HG03175 (cell line): ENCODE measurements at regions not wholly inside any gene's neighbourhood (a gene's known extent, or its start where the extent isn't known, plus 50 kb on each side); places are given as distances from the start of the nearest gene placed in this dataset.

Experiments
- ATAC-seq: cut with Tn5 transposase; IDR thresholded peaks from one replicate; pipeline ENCODE4 v1.9.1; 2021; ENCODE audit warnings: mild to moderate bottlenecking, moderate library complexity; ENCODE audit not compliant: unreplicated experiment

DNA sequence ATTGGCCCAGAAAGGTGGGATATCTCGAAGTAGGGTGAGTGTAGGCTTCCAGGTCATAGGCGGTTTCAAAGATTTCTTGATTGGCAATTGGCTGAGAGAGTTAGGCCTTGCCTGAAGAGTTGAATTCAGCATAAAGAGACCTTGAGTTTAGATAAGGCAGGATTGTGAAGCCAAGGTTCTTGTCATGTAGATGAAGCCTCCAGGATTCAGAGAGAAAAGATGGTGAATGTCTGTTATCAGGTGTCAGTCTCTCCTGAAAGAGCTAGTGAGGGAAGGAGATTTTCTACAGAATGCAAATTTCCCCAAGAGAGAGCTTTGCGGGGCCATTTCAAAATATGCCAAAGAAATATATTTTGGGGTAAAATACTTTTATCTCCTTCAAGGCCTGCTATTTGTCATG, 217.0 kb upstream of the TLE3 start:
- no peak for ATAC-seq

DNA sequence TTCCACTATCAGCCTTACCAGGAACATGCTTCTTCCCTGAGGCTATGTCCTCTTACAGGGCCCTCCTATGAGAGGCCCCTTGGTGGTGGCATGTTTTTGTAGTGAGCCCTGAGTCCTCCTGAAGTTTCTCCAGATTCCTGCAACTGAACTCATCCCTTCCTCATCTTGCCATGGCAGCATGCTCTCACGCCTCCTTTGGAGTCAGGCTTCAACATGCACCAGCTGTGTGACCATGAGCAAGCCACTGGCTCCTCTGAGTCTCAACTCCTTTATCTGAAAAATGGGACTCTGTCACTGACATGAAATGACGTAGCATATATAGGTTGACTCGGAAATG, 216.3 kb upstream of the TLE3 start:
- ATAC-seq, result no peak

DNA sequence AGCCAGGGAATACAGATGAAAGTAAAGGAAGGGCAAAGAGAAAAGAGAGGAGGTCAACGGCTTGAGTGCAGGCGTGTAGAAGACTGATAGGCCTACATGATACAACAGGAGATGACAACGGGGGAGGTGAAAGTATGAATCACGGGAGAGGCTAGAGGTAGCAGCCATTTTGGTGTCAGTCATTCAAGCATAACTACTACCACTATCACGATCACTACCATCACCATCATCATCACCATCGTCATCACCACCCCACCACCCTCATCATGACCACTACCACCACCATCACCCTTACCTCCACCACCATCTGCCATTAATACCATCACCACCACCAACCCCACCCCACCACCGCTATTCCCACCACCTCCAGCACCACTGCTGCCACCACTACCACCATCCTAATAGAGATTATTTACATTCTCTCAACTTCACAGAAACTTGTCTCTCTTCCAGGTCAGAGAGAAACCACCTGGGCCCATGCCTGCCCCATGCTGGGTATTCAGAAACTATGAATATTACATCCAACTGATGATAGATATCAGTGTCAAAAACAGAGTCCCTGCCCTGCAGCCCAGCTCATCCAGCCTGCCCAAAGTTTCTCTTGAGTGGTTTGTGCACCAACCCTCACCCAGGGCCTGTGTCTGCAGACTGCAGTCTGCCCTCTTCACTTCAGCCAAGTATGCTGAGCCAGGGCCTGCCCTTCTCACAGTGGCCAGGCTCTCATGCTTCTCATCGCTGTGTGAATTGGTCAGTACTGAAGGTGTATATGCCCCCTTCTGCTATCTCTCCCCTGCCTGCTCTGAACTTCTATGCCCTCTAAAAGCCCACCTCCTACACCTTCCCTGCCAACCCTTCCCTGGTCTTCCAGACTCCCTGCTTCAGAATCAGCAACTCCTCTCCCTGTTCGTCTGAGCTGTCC, 215.6 kb upstream of the TLE3 start:
- no peak for ATAC-seq

- ATAC-seq, result no peak
Observed at GRCh38 chr15:70311821-70312220, 214.1 kb upstream of the TLE3 start.

GRCh38 chr15:70309716-70310115, 212.0 kb upstream of the TLE3 start:
- ATAC-seq, result no peak

GRCh38 chr15:70308735-70309434, 211.2 kb upstream of the TLE3 start:
- ATAC-seq, result no peak

- peak; percentile 90 for ATAC-seq
Observed at GRCh38 chr15:70308011-70308734, 210.5 kb upstream of the TLE3 start.

- no peak for ATAC-seq
Observed at GRCh38 chr15:70306582-70306981, 208.9 kb upstream of the TLE3 start.

DNA sequence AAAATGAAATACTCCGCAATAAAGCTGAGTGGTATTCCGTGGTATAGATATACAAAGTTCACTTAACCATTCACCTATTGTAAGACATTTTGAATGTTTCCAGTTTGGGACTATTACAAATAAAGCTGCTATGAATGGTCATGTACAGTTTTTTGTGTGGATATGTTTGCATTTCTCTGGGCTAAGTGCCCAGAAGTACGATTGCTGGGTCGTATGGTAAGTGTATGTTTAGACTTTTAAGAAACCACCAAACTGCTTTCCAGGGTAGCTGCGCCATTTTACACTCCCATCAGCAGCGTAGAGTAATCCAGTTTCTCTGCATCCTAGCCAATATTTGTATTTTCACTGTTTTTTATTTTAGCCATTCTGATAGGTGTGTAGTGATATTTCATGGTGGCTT, 208.4 kb upstream of the TLE3 start:
- no peak for ATAC-seq

DNA sequence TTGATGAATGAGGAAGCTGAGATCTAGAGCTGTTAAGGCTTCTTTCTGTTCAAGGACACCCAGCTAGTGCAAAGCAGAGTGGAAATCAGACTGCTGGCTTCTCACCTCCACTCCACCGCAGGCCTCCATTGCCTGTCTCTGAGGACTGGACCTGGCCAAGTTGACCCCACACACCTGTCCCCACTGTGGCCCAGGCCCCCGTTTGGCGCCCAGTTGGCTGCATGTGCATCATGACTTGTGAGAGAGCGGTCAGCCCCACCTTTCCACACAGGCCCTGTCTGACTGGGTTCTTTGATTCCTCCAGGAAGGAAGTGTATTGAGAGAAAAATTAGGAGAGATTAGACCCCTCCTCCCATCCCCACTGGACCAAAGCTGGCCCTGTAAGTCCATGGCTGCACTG, 206.3 kb upstream of the TLE3 start:
- ATAC-seq, result no peak

DNA sequence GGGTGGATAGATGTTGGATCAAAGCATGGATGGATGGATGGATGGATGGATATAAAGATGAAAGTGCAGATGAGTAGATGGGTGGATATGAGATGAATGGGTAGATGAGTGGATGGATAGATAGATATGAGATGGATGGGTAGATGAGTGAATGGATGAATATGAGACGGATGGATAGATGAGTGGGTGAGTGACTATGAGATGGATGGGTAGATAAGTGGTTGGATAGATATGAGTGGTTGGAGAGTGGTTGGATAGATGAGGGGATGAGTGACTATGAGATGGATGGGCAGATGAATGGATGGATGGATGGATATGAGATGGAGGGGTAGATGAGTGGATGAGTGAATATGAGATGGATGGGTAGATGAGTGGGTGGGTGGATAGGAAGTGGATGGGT, 204.6 kb upstream of the TLE3 start:
- ATAC-seq, result no peak

DNA sequence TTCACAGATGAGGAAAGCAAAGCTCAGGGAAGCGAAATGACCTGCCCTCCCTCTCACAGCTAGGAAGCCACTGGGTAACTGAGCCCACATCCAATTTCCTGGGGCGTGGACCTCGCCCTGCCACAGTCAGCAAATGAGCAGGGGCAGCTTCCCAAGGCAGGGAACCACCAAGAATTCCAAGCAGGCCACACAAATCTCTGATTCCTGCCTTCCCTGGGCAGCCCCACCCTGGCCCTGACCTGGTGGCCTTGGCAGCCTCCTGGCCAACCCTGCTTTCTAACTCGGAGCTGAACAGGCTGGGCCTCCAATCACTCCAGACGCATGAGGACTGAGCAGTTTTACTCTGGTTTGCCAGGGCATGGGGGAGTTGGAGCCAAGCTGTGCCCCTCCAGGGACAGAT, 203.7 kb upstream of the TLE3 start:
- no peak for ATAC-seq

- ATAC-seq, result peak; percentile 98
Observed at GRCh38 chr15:70299931-70300869, 202.5 kb upstream of the TLE3 start.

DNA sequence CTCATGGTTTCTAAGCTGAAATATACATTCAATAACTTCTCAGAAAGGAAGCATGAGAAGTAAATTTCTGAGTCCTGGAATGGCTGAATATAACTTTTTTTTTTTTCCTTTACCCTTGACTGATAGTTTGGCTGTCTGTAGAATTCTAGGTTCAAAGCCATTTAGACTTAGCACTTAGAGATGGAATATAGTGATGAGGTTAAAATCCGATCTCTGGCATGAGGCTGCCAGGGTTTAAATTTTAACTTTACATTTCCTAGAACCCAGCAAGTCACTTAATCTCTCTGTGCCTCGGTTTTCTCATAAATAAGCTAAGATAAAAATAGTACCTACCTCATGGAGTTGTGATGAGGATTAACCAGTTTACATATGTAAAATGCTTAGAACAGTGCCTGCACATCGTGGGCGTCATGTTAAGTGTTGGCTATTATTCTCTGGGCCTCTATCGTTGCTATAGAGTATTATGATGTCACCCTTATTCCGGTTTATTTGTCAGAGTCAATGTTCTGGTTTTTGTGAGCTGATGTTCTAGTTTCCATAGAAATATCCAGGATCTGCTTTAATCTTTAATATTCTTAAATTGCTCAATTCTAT, 199.8 kb upstream of the TLE3 start:
- ATAC-seq, result no peak

DNA sequence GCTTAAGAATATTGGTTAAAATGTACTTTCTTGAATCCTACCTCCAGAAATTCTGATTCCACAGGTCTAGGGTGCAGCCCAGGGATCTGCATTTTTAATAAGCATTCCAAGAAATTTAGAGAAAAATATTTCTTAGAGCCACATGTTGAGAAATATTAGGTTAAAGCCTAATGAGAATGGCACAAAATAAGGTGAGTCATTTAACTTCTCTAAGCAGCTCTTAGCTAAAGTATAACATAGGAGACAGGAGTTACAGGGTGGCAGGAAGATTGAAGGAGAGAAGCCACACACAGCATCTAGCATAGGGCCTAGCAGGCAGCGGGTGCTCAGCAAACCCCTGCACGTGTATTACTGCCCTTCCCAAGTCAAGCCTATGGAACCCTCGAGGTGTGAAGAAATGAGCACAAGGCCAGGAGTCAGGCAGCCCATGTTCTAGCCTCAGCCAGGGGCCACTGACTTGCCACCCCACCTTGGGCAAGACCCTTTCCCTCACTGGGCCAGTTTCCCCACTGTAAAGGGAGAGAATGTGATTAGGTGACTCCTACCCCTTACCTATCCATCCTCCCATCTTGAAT, 197.1 kb upstream of the TLE3 start:
- ATAC-seq, result no peak

- no peak for ATAC-seq
Observed at GRCh38 chr15:70293591-70294470, 196.1 kb upstream of the TLE3 start.

DNA sequence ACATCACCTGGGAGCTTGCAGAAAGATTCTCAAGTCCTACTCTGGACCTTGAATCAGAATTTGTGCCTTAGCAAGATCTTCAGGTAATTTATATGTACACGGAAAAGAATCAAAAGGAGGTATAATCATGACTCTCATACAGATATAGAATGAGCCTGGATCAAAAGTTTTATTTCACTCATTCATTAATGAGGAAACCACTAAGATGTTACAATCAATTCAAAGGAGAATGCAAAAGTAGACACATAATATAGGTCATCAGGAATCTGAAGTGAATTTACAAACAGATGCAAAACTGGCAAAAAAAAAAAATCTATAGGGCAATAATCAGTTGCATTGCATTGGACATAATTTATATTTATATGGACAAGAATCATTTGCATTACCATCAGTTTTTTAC, 195.4 kb upstream of the TLE3 start:
- ATAC-seq, result no peak

DNA sequence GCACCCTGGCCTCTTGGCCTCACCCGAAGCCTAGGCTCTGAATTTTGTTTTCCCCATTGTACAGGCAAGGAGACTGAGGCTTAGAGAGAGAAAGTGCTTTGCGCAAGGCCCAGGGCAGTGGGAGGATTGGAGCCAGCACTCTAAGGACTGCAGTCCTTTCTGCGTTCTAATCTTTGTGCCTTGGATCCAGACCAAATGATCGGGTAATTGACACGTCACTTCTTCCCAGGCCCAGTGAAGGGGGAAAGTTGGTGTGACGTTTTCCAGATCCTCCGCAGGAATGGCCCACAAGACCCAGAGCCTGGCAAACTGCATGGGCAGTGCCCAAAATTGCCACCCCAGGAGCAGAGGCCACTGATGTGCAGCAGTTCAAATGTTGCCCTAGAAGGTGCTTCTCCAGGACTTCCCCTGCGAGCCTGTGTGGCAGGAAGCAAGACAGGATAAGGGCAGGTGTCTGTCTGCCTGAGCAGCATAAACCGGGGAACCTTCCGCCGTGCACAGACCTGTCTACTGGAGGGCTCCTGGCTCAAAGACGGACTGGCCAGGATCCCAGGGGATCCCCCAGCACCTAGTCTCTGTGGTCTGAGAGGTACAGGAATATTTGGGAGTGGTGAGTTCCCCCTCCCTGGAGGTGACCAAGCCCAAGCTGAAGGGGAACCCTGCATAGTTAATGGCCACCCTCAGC, 194.5 kb upstream of the TLE3 start:
- no peak for ATAC-seq
